ENCODE measurements at regions not wholly inside any gene's neighbourhood (a gene's known extent, or its start where the extent isn't known, plus 50 kb on each side); places are given as distances from the start of the nearest gene placed in this dataset.

DNA sequence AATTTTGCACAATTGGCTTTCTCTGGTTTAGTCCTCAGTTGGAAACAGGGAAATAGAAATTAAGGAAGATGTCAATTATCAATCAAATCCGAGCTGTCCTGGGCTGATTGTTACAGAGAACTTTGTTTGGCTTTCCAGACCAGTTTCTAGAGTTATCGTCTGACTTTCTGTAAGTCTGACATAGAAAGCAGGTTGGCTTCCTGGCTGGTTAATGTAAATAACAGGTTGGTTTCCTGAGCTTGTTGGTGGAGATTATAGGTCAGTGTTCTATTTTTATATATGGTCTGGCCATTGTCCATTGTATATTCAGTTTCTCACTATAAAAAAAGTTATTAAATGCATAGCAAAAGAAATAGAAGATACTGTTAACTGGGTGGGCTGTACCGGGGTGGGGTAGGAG, 204.8 kb downstream of the MBD2 start:
- Histone ChIP-seq H3K18ac (ENCODE audit: low read depth, low read length) (no peak overlapping the region), H3K36me3 (ENCODE audit: control insufficient read depth, insufficient read depth, low read length) (no peaks in the 10 kb centered on the region), H3K14ac (replicated peaks; ENCODE audit: low read depth, low read length) (no peak overlapping the region), H2BK15ac (ENCODE audit: low read depth, low read length) (no peak overlapping the region), H3K4me1 (ENCODE audit: control insufficient read depth, insufficient read depth, low read length) (no peaks in the 10 kb centered on the region), H2AFZ (replicated peaks; ENCODE audit: low read length, poor library complexity) (no peak overlapping the region), H3K79me1 (ENCODE audit: low read depth in 1 of 2, low read length in 2 of 2) (no peaks in the 10 kb centered on the region), H3K56ac (ENCODE audit: extremely low read depth, insufficient read depth, low read length) (no peak overlapping the region), H3K4me2 (ENCODE audit: low read depth, low read length) (no peak overlapping the region), H2BK120ac (ENCODE audit: low read depth, low read length) (no peak overlapping the region), H4K5ac (ENCODE audit: low read depth, low read length) (no peak overlapping the region), H3K4ac (ENCODE audit: low read depth, low read length) (no peak overlapping the region), H3K4me3 (ENCODE audit: insufficient read depth, low read depth, low read length) (no peak overlapping the region), H3K9ac (ENCODE audit: low read depth, low read length) (no peak overlapping the region), H3K9me3 (ENCODE audit: control insufficient read depth, insufficient read depth, low read length) (peaks cover 4% of the 10 kb centered on the region; the same call in 1 of the 2 replicates), H3K9me1 (ENCODE audit: insufficient read depth, low read length) (no peaks in the 10 kb centered on the region), H3K27ac (ENCODE audit: insufficient read depth, low read length) (no peak overlapping the region), H4K91ac (ENCODE audit: insufficient read depth, low read depth, low read length) (no peak overlapping the region), H3K23ac (ENCODE audit: low read depth, low read length) (no peak overlapping the region), H2BK5ac (ENCODE audit: low read depth, low read length, poor library complexity, severe bottlenecking) (no peak overlapping the region), H2AK5ac (ENCODE audit: low read depth, low read length) (no peak overlapping the region), H4K20me1 (ENCODE audit: insufficient read depth, low read length) (no peaks in the 10 kb centered on the region), H4K8ac (ENCODE audit: low read depth in 2 of 2, low read length in 2 of 2) (no peak overlapping the region), H3K27me3 (ENCODE audit: control insufficient read depth, insufficient read depth, low read length) (no peaks in the 10 kb centered on the region), H2BK20ac (ENCODE audit: low read depth, low read length) (no peak overlapping the region), H2AK9ac (replicated peaks; ENCODE audit: low read depth, low read length, poor library complexity) (no peak overlapping the region)
- dilution Hi-C loops (cut with HindIII; ENCODE audit: low sequenced_read_pairs, unreplicated experiment) (no loop called here), in situ Hi-C loops (cut with MboI; ENCODE audit: low sequenced_read_pairs) (no loop called here), intact Hi-C loops (cut with micrococcal nuclease) (no loop called here)
- POLR2A ChIA-PET (ENCODE audit: unreplicated experiment): no interaction called here
- WGBS, 2 experiments (ENCODE audit: extremely low coverage in 2 of 2, insufficient read length in 1 of 2): no CpG with 5 or more reads among the region's 3 CpGs
- TF ChIP-seq, protein P1, sequence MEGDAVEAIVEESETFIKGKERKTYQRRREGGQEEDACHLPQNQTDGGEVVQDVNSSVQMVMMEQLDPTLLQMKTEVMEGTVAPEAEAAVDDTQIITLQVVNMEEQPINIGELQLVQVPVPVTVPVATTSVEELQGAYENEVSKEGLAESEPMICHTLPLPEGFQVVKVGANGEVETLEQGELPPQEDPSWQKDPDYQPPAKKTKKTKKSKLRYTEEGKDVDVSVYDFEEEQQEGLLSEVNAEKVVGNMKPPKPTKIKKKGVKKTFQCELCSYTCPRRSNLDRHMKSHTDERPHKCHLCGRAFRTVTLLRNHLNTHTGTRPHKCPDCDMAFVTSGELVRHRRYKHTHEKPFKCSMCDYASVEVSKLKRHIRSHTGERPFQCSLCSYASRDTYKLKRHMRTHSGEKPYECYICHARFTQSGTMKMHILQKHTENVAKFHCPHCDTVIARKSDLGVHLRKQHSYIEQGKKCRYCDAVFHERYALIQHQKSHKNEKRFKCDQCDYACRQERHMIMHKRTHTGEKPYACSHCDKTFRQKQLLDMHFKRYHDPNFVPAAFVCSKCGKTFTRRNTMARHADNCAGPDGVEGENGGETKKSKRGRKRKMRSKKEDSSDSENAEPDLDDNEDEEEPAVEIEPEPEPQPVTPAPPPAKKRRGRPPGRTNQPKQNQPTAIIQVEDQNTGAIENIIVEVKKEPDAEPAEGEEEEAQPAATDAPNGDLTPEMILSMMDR (conservative IDR thresholded peaks at IDR 0.05; ENCODE audit: low read depth, low read length): no peak
- TF ChIP-seq, protein P2, sequence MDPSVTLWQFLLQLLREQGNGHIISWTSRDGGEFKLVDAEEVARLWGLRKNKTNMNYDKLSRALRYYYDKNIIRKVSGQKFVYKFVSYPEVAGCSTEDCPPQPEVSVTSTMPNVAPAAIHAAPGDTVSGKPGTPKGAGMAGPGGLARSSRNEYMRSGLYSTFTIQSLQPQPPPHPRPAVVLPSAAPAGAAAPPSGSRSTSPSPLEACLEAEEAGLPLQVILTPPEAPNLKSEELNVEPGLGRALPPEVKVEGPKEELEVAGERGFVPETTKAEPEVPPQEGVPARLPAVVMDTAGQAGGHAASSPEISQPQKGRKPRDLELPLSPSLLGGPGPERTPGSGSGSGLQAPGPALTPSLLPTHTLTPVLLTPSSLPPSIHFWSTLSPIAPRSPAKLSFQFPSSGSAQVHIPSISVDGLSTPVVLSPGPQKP (IDR thresholded peaks at IDR 0.05; ENCODE audit: borderline replicate concordance, low read depth, low read length): no peak
- no peak for TF ChIP-seq FOS (IDR thresholded peaks at IDR 0.05; ENCODE audit: low read depth, low read length)
- no peak for TF ChIP-seq MAFK (IDR thresholded peaks at IDR 0.05; ENCODE audit: low read depth, low read length)
- no peak for TF ChIP-seq RFX5 (IDR thresholded peaks at IDR 0.05; ENCODE audit: low read depth, low read length)
- no peak for TF ChIP-seq MAZ (IDR thresholded peaks at IDR 0.05; ENCODE audit: borderline replicate concordance, low read depth, low read length)
- no peak for TF ChIP-seq POLR2A (IDR thresholded peaks at IDR 0.05; ENCODE audit: low read depth, low read length)
- TF ChIP-seq, protein P3, sequence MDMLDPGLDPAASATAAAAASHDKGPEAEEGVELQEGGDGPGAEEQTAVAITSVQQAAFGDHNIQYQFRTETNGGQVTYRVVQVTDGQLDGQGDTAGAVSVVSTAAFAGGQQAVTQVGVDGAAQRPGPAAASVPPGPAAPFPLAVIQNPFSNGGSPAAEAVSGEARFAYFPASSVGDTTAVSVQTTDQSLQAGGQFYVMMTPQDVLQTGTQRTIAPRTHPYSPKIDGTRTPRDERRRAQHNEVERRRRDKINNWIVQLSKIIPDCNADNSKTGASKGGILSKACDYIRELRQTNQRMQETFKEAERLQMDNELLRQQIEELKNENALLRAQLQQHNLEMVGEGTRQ (IDR thresholded peaks at IDR 0.05; ENCODE audit: low read depth, low read length): no peak
- TF ChIP-seq BHLHE40 (IDR thresholded peaks at IDR 0.05; ENCODE audit: low read depth, low read length): no peak
- no peak for TF ChIP-seq RCOR1 (IDR thresholded peaks at IDR 0.05; ENCODE audit: insufficient replicate concordance, low read length)
- no peak for TF ChIP-seq RAD21 (IDR thresholded peaks at IDR 0.05; ENCODE audit: low read length)
- no peak for TF ChIP-seq CHD1 (IDR thresholded peaks at IDR 0.05; ENCODE audit: low read depth, low read length)
- no peak for DNase-seq
- BruUV-seq (replicated peaks): no TSS peak
- CTCF ChIA-PET: no interaction called here
- ATAC-seq (ENCODE audit: low read depth): no peak

Measured in IMR-90 (cell line).